Prostate gland (tissue), 2 donors: ENCODE measurements at regions not wholly inside any gene's neighbourhood (a gene's known extent, or its start where the extent isn't known, plus 50 kb on each side); places are given as distances from the start of the nearest gene placed in this dataset.

Experiments
- DNase-seq: peaks from one replicate; pipeline ENCODE4 v3.0.0-alpha.2; 2019; ENCODE audit warnings: low spot score
- H3K27ac ChIP-seq, 2 donors: fragments of 200-600 bp; sonication (generic); 2 replicates each; pipeline ENCODE4 v1.5.1; 2017 to 2019
- H3K27me3 ChIP-seq: fragments of 200-600 bp; sonication (generic); replicated peaks from 2 replicates; pipeline ENCODE4 v1.5.1; 2019; ENCODE audit not compliant: insufficient read depth
- H3K36me3 ChIP-seq, 2 donors: fragments of 200-600 bp; sonication (generic); 1 replicate in 1 of 2; 2 replicates in 1 of 2; pipeline versions ENCODE4 v1.5.1 to v1.8.1; 2017 to 2019
- H3K4me1 ChIP-seq: fragments of 200-600 bp; sonication (generic); replicated peaks from 2 replicates; pipeline ENCODE4 v1.5.1; 2019
- H3K4me3 ChIP-seq, 2 donors: fragments of 200-600 bp; sonication (generic); 2 replicates each; pipeline ENCODE4 v1.5.1; 2017 to 2019
- H3K9me3 ChIP-seq: fragments of 200-600 bp; sonication (generic); 2 replicates; pipeline ENCODE4 v1.5.1; 2017
- CTCF ChIP-seq, 4 experiments: fragments of 200-600 bp in 2 of 4; fragments of 450-650 bp in 2 of 4; sonication (generic) in 2 of 4; IDR thresholded peaks; 1 replicate in 3 of 4; 2 replicates in 1 of 4; pipeline ENCODE4 v1.5.1; 2016 to 2019; ENCODE audit warnings: antibody characterized with exemption in 4 of 4, mild to moderate bottlenecking in 2 of 4, moderate library complexity in 2 of 4
- POLR2A ChIP-seq: fragments of 450-650 bp; IDR thresholded peaks from one replicate; pipeline ENCODE4 v1.6.1; 2016; ENCODE audit warnings: antibody characterized with exemption, mild to moderate bottlenecking
- POLR2AphosphoS5 ChIP-seq: sonication (generic); formaldehyde crosslinking; IDR thresholded peaks from one replicate; pipeline ENCODE4 v1.6.1; 2017; ENCODE audit warnings: antibody characterized with exemption
- WGBS: methylation state at CpG from one replicate; pipeline ENCODE4 v1.1.5; 2018; 5-methylcytosine and 5-hydroxymethylcytosine counted together
- intact Hi-C: fragments of 100-400 bp; cut with DNase I; formaldehyde crosslinking; loops from one replicate; pipeline ENCODE4 v1.14.2; 2022

GRCh38 chr3:192040282-192041043 is 579.5 kb downstream of the PYDC2 start:
- Histone ChIP-seq H3K36me3 (no peaks in the 10 kb centered on the region), H3K27ac (no peak overlapping the region), H3K4me1 (no peaks in the 10 kb centered on the region), H3K27me3 (no peaks in the 10 kb centered on the region), H3K9me3 (no peaks in the 10 kb centered on the region), H3K4me3 (no peak overlapping the region)
- DNase-seq = no peak
- intact Hi-C loops = no loop called here
- 90% methylated on average over 5 of the region's 5 CpGs for WGBS
- TF ChIP-seq CTCF (IDR thresholded peaks at IDR 0.05) (no peak), POLR2A (no peak), POLR2AphosphoS5 (no peak)

GRCh38 chr3:192042116-192042515 is 581.2 kb downstream of the PYDC2 start:
- intact Hi-C loops = no loop called here
- TF ChIP-seq POLR2AphosphoS5 (no peak), POLR2A (no peak), CTCF (IDR thresholded peaks at IDR 0.05) (no peak)

GRCh38 chr3:192054881-192055280 is 593.9 kb downstream of the PYDC2 start:
- DNase-seq = no peak
- Histone ChIP-seq H3K4me3 (no peak overlapping the region), H3K27me3 (no peaks in the 10 kb centered on the region), H3K27ac (no peak overlapping the region), H3K4me1 (no peaks in the 10 kb centered on the region), H3K9me3 (no peaks in the 10 kb centered on the region), H3K36me3 (no peaks in the 10 kb centered on the region)
- TF ChIP-seq POLR2A (no peak), POLR2AphosphoS5 (no peak), CTCF (IDR thresholded peaks at IDR 0.05) (no peak)
- WGBS = 39% methylated on average over 2 of the region's 2 CpGs
- intact Hi-C loops = no loop called here

More at GRCh38 chr3:192042116-192042515, 581.2 kb downstream of the PYDC2 start:
- Histone ChIP-seq H3K4me1 (no peaks in the 10 kb centered on the region), H3K36me3 (no peaks in the 10 kb centered on the region), H3K9me3 (no peaks in the 10 kb centered on the region), H3K27me3 (no peaks in the 10 kb centered on the region), H3K4me3 (no peak overlapping the region), H3K27ac (no peak overlapping the region)
- no peak for DNase-seq
- WGBS = 94% methylated on average over 3 of the region's 3 CpGs

- DNase-seq = no peak
- H3K9me3 ChIP-seq = no peaks in the 10 kb centered on the region
- intact Hi-C loops = no loop called here
- no peaks in the 10 kb centered on the region for H3K4me1 ChIP-seq
- H3K27ac ChIP-seq = no peak overlapping the region
- no peaks in the 10 kb centered on the region for H3K36me3 ChIP-seq
- no peak for TF ChIP-seq CTCF (IDR thresholded peaks at IDR 0.05)
- TF ChIP-seq POLR2AphosphoS5 = no peak
- TF ChIP-seq POLR2A = no peak
- 67% methylated on average over 3 of the region's 3 CpGs for WGBS
- H3K4me3 ChIP-seq = no peak overlapping the region
- no peaks in the 10 kb centered on the region for H3K27me3 ChIP-seq
Measured at GRCh38 chr3:192055946-192056345, 595.0 kb downstream of the PYDC2 start.

- H3K27ac ChIP-seq = no peak overlapping the region
- intact Hi-C loops = no loop called here
Measured at GRCh38 chr3:192057261-192057660, 596.3 kb downstream of the PYDC2 start.

More at GRCh38 chr3:192057261-192057660, 596.3 kb downstream of the PYDC2 start:
- no peak overlapping the region for H3K4me3 ChIP-seq
- no peak for DNase-seq
- H3K9me3 ChIP-seq = no peaks in the 10 kb centered on the region
- H3K36me3 ChIP-seq = no peaks in the 10 kb centered on the region
- no peaks in the 10 kb centered on the region for H3K27me3 ChIP-seq
- H3K4me1 ChIP-seq = no peaks in the 10 kb centered on the region
- TF ChIP-seq CTCF (IDR thresholded peaks at IDR 0.05) = no peak
- TF ChIP-seq POLR2AphosphoS5 = no peak
- TF ChIP-seq POLR2A = no peak
- 67% methylated on average over 3 of the region's 3 CpGs for WGBS
